MV-4-11 (cell line): ENCODE measurements at regions not wholly inside any gene's neighbourhood (a gene's known extent, or its start where the extent isn't known, plus 50 kb on each side); places are given as distances from the start of the nearest gene placed in this dataset.
"Not testable (repeated sequence)": the region's sequence is repeated elsewhere in the genome, so short reads cannot be mapped to it uniquely, and the experiment has no call there.

Experiments
- DNase-seq: peaks from one replicate; lab custom pipeline; 2025; lab: John Stamatoyannopoulos, UW

DNA sequence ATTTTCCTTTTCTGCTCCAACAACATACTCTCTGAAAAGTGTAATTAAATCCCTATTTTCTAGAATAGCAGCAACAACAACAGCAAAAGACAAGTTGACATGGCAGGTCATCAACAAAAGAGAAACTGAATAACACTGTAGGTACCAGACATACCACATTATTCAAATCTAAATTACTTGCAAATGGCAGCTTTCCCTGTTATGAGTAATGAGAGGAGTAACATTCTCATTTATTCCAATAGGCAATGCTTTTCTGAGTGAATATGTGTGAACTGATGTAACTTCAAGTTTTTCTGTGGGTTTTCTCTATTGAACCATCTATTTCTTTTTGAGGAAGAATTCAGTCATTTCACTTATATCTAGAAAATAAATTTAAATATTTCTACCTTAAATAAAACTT is 501.5 kb downstream of the TRIB2 start:
- DNase-seq, result no peak

DNA sequence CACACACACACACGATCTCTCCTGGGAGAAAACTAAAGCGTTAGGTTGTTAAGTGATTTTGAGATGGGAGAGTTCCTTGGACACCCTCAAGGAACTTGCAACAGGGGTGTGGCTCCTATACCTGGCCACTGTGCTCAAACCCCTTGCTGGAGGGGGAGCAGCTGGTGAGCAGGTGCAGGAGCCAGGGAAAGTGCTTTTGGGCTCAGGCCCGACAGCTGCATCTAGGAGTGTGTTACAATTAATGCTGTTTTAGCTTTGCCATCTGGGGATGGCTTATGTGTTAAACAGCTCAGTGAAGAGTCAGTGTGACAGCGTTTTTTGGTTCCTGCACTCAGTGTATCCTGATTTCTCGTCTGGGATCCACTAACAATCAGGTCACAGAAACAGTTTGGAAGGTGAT is 510.8 kb downstream of the TRIB2 start:
- no peak for DNase-seq

DNA sequence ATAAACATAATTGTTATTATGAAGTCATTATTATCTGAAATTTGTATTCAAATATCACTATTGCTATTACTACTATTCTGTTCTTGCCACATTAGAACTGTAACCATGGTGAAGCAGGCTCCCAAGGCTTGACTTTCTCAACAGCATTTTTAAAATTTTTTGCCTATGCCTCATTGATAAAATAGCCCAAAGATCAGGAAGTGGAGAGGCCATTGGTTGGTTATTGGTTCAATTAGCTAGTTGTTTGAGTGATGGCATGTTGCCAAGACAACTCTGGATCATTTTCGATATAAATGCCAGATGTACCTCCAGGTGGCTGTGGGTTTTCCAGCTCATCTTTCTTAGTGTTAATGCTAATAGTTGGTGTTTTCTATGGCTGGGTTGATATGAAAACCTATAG is 513.5 kb downstream of the TRIB2 start:
- DNase-seq, result no peak

DNA sequence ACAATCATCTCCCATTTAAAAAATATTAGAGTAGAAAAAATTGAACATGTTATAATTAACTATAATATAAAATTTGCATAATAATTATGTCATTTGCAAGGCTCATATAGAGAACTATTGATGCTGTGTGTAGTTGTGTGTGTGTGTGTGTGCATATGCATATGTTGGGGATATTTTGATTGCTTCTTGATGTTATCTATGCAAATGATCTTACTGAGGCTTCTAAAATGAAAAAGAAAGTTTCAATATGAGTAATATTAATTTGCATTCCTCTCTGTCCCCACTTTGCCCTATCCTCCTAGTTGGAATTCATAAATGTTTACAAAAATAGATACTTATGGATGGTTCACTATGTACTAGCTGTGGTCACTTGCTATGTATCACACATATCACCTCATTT is 523.3 kb downstream of the TRIB2 start:
- no peak for DNase-seq

DNA sequence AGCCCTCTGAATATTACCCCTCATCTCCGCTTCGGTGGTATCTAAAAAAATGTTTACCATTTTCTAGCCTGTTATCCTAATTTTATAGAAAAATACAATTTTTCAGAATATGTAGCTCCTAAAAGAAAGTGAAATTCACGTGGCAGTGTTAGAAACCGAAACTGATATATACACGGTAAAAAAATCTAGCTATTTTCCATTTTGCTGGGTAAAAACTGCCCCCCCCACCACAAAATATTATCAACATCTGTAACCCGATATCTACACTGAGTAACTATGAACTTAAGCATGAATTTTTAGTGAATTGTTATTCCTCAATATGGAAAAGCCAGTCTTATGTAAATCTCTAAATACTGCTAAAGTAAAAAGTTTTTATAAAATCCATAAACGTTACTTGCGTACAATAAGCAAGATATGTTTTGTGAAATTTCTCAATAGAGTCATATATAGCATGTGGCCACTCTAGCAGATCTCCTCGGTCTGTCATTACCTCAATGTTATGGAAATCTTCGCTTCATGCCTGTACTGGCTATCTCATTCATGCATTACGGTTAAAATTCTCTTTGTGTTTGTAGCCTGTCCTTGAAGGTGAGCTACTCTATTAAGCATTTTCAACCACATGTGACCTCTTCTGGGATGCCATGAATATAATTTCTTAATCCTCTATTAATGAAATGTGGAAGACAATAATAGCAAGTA is 524.2 kb downstream of the TRIB2 start:
- no peak for DNase-seq

DNA sequence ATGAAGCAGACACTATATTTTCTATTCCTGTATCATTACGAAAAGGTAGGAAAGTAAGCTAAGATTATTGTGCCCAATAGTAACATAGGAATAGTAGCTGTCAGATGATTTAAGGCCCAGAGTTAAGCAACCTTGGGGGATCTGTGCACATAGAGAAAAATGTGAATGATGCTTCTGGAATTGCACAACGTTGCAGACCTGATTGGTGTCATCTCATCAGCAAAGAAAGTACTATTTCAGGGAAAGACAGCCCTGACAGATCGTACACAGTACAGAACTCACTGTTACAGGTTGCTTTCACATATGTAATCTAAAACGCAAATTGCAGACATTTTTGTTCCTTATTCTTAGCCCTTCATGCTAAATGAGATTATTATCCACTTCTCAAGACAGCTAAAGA is 535.9 kb downstream of the TRIB2 start:
- DNase-seq, result no peak

DNA sequence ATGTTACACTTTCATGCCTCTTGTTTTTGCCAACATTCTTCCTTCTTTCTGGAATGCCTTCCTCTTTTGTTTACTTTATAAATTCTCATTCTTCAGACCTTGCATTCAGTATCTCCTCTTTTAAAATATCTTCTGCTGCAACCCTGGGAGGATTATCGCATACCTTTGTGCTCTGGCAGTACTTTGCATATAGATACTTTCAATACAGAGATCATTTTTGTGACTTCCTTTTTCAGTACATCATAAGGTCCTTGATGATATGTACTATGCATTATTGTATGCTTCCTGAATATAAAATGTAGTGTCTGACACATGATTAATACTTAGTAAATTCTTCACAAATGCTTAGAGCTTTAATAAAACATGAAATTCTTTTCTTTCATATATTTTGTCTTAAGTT is 538.7 kb downstream of the TRIB2 start:
- no peak for DNase-seq

DNA sequence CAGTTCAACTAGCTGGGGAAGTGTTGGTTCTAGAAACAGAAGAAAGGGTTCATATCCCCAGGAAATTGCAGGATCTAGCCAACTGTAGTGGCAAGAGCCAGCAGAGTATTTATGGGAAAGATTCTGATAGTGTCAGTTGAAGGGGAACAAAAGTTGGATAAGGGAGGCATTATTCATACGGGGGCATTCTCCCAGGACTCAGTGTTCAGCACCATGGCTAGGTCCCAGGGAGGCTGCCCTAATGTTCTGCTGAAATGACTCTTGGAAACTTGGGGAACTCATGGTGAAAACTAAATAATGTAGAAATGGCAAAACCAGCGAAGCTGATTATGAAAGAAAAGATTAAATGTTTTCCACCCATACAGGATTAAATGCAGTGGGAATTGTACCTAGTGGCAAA is 543.7 kb downstream of the TRIB2 start:
- DNase-seq, result no peak

DNA sequence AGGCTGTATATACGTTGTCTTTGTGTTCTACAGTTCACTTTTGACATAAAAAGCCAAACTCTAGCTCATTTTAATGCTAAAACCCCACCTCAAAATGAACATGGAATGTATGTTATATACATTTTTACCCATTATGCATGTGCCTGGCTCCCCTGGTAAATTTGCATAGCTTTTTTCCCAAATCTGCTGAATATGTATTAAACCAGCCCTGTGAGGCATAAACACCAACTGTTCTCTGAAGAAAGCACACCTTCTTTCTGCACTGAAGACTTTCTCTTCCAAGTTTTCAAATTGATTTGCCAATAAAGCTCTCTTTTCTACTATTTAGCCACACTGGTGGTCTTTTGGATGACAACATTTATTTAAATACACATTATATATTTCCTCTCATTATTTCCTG is 549.4 kb downstream of the TRIB2 start:
- DNase-seq, result no peak

DNA sequence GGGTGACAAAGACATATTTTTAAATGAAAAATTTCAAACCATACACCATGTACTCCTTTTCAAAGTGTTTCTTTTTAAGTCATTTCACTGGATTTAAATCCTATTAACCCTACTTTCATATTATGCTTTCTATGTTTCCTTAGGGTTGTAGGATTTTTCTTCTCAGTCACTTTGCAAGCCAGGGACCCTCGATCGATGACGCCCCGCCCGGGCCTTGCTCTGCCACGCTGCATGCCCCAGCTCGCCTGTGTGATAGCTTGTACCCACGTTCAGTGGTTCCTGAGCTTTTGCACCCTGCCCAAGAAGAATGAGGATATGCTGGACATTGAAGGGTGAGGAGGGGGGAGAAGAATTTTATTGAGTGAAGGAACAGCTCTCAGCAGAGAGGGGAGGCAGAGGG is 568.0 kb downstream of the TRIB2 start:
- no peak for DNase-seq

DNA sequence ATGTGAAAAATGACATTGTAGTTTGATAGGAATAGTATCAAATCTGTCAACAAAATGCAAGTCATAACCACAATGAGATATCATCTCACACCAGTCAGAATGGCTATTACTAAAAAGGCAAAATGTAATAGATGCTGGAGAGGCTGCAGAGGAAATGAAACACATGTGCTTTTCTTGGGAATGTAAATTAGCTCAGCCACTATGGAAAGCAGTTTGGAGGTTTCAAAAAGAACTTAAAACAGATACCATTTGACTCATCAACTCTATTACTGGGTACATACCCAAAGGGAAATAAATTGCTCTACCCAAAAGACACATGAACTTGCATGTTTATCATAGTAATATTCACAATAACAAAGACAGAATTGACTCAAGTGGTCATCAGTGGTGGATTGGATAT is 572.6 kb downstream of the TRIB2 start:
- DNase-seq, result no peak

DNA sequence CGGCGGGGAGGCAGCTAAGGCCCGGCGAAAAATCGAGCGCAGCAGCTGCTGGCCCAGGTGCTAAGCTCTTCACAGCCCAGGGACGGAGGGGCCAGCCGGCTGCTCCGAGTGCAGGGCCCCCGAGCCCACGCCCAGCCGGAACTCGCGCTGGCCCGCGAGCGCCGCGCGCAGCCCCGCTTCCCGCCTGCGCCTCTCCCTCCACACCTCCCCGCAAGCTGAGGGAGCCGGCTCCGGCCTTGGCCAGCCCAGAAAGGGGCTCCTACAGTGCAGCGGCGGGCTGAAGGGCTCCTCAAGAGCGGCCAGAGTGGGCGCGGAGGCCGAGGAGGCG is 591.7 kb downstream of the TRIB2 start:
- DNase-seq, result not testable (repeated sequence)

DNA sequence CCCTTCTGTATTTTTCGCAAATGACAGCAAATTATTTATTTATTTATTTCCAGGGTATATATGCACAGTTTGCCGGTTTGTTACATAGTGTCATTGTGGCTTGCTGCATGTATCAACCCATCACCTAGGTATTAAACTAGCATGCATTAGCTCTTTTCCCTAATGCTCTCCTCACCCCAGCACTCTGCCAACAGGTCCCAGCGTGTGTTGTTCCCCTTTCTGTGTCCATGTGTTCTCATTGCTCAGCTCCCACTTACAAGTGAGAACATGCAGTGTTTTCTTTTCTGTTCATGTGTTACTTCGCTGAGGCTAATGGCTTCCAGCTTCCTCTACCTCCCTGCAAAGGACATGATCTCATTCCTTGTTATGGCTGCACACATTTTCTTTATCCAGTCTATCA is 592.3 kb downstream of the TRIB2 start:
- DNase-seq, result no peak

DNA sequence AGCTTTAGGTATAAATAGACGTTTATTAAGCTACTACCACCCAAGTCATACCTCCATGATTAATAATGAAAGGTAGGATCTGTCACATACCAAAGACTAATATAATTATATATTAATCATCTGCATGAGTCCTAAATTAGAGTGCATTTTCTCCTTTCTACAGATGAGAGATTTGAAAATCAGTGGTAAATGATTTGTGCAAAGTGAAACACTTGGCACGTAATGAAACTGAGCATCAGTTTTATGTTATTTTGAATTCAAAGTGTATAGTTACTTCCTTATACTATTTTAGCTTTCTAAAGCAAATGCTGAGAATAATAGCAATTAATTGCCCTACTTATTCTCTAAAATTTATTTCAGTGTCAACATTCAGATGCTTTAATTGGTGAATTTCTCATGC is 615.3 kb downstream of the TRIB2 start:
- no peak for DNase-seq

DNA sequence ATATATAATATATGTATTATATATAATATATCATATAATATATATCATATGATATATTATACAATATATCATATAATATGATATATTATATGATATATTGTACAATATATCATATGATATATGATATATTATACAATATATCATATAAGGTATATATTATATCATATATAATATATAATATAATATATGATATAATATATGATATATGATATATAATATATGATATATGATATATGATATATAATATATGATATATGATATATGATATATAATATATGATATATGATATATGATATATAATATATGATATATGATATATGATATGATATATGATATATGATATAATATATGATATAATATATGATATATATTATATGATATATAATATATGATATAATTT is 617.3 kb downstream of the TRIB2 start:
- not testable (repeated sequence) for DNase-seq

DNA sequence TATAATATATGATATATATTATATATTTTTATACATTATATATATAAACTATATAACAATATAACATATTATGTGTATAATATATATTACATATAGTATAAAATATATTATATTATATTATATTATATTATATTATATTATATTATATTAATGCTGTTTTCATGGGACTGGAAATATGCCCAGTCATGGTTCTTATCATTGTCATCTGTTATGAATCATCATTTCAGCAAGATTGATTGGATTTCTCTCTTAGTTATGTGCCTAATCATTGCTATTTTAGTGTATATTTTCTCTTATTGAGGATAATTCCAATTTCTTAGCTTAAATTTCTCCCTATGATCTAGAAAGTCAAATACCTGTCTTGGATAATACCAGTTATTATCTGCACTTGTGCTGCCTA is 617.8 kb downstream of the TRIB2 start:
- DNase-seq, result no peak

DNA sequence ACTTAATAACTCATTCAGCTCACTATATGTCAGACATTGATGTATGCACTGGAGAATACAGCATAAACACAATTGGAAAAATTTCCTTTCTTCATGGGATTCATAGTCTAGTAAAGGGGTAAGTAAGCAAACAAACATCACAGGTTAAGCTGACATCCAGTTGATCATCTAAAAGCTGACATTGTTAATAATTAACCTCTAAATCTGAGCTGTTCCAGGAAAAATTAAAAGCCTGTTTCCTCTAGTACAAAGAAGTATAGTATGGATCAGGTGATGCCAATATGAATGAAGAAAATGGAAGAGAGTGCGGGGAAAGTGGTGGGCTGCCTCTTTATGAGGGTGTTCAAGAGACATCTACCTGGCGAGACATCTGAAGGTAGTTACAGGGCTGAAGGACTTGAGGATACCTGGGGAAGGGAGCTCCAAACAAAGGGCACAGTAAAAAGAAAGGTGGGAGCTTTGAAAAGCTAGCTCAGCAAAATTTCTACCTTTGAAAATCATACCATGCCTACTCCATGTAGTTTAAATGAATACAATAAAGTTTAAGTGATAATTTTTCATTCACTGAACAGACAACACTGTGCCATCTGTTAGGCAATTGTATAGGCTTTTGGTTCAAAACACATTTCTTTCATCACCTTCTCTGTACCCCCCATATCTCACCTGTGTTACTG is 619.3 kb downstream of the TRIB2 start:
- DNase-seq, result no peak

DNA sequence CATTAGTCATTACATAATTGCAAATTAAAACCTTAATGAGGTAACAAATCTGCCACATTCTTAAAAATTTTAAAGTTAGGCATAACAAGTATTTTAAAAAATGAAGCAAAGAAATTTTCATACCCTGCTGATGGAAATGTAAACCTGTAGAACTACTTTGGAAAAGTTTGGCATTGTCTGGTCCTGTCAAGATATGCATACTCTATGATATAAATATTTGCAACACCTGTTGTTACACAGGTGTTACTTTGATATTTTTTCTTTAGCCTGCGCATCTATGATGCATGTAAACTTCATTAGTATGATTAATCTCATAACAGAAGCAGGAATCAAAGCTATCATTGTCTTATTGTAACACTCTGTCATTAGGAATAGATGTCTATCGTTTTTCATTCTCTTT is 634.3 kb downstream of the TRIB2 start:
- no peak for DNase-seq

DNA sequence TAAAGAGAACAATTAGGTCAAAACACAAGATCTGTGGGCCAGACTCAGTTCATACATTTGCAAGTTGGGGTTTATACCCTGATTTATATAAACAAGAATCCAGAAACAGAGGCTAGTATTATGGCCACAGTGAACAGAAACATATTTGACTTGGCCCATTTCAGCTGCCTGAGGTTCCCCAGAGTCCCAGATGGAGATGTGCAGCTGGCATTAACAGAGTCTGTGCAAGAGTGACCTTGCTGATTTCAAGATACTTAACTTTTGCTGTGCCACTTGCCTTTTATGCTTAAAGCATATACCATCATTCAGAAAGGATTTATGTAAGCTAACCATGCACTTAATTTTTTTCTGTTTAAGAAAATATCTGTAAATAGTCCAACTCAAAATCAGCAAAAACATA is 636.3 kb downstream of the TRIB2 start:
- DNase-seq, result no peak

DNA sequence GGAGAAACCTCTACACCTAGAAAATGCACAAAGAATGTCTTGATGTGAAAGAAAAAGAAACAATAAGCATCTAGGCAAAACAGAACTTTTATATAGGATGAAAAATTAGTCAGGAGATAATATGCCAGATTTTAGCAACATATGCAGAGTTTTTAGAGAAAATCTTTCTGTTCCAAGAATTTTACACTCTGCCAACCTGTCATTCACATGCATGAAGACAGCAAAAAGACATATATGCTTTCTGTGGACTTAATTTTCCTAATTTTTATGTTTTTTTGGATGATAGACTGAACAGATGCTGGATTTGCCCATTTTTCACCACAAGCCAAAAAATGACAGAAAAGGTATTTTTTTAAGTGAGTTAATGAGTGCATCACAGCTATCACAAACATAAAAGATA is 637.3 kb downstream of the TRIB2 start:
- no peak for DNase-seq

DNA sequence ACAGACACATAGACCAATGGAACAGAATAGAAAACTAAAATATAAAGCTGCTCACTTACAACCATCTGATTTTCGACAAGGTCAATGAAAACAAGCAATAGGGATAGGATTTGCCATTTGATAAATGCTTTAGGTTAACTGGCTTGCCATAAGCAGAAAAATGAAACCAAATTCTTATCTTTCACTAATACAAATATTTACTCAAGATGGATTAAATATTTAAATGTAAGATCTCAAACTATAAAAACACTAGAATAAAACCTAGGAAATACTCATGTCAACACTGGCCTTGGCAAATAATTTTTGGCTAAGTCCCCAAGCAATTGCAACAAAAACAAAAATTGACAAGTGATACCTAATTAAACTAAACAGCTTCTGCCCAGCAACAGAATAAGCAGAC is 665.2 kb downstream of the TRIB2 start:
- not testable (repeated sequence) for DNase-seq

DNA sequence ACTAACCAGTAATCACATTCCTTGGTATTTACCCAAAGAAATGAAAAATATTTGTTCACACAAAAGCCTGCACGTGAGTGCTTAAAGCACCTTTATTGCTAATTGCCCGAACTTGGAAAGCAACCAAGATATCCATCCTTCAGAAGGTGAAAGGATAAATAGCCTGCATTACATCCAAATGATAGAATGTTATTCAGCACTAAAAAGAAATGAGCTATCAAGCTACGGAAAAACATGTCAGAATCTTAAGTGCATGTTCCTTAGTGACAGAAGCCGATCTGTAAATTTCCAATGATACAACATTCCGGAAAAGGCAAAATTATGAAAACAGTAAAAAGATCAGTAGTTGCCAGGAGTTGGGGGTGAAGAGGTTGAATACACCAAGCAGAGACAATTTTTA is 672.4 kb downstream of the TRIB2 start:
- DNase-seq, result not testable (repeated sequence)

DNA sequence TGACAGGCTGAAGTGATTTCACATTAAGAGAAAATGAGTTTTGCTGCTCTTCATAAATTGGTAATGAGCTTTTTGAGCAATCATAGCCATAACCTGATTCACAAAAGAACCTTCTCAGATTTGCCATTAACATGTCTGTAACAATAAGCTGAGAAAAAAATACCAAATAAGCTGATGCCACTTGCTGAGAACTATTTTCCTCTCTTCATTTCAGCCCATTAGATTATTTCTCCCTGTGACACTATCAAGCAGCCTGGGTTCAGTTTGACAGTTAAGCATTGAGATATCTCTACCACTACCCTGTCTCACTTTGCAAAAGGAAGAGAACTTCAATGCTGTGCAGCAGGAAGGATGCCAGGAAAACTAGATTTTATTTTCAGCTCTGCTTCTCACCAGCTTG is 673.9 kb downstream of the TRIB2 start:
- no peak for DNase-seq

DNA sequence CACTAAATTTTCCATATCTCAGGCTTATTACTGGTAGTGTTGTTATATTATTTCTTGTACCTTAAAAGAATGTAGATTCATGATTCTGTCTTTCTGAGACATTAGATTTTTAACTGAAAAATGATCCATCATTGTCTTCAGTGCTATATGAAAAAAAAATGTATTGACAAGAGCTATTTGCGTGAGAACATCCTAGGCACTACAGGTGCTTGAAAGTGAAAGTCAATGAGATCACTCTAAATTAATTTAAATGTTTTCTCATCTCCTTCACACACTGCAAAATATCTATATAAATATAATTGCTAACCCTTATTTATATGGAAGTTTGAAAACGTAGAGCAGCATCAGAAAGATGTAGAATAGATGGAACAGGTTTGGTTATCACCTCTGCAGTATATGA is 684.6 kb downstream of the TRIB2 start:
- no peak for DNase-seq
